K562 (cell line): ENCODE measurements at regions not wholly inside any gene's neighbourhood (a gene's known extent, or its start where the extent isn't known, plus 50 kb on each side); places are given as distances from the start of the nearest gene placed in this dataset.

Source experiments
- ATAC-seq: fragments of 200-7000 bp; cut with Tn5 transposase; 3 replicates; pipeline ENCODE4 v1.9.1; 2020; ENCODE audit warnings: moderate library complexity
- BruUV-seq: library from RNA; stranded (reverse); fragments of 400-500 nt; replicated peaks from 2 replicates; lab custom pipeline; 2021; lab: Mats Ljungman, UMichigan
- CTCF ChIA-PET: fragments of 300-600 bp; formaldehyde crosslinking; extraction: SDS; loops from one replicate; lab custom pipeline; 2021; ENCODE audit warnings: low intra/inter-chr PET ratio; lab: Yijun Ruan, JAX
- POLR2A ChIA-PET: fragments of 300-600, 350-650 bp; sonication (Branson Sonifier 250); formaldehyde crosslinking; extraction: SDS; loops from one replicate; lab custom pipeline; 2021; ENCODE audit warnings: antibody characterized with exemption, inconsistent platforms; lab: Yijun Ruan, JAX
- DNase-seq, 4 experiments: peaks; one replicate each; pipeline versions ENCODE4 v3.0.0 to v3.0.0-alpha.2; 2011 to 2018; ENCODE audit warnings: low spot score in 3 of 4, mixed read lengths in 3 of 4; ENCODE audit errors: extremely low read depth in 1 of 4
- FAIRE-seq: peaks from 2 replicates; lab custom pipeline; 2011; peaks lifted over from hg19 to GRCh38; lab: Jason Lieb, UNC
- H2AFZ ChIP-seq: 2 replicates; pipeline ENCODE4 v1.6.0; 2011; ENCODE audit warnings: low read depth, low read length, control low read depth, inconsistent platforms
- H3K27ac ChIP-seq: fragments of 200-600 bp; 3 replicates; pipeline ENCODE4 v1.8.0; 2011; ENCODE audit warnings: low read depth, mild to moderate bottlenecking, control low read depth, inconsistent platforms, low read length, moderate library complexity, mixed read lengths; ENCODE audit errors: extremely low read depth
- H3K27me3 ChIP-seq, 2 experiments: fragments of 300-600 bp in 1 of 2; 2 replicates in 1 of 2; 3 replicates in 1 of 2; pipeline versions ENCODE4 v1.6.0 to v1.8.0; 2011; ENCODE audit warnings: inconsistent platforms in 2 of 2, low read length in 2 of 2, mild to moderate bottlenecking in 1 of 2, mixed read lengths in 1 of 2, moderate library complexity in 1 of 2; ENCODE audit not compliant: control insufficient read depth in 2 of 2, insufficient read depth in 2 of 2
- H3K36me3 ChIP-seq: fragments of 300-600 bp; 3 replicates; pipeline ENCODE4 v1.8.0; 2011; ENCODE audit warnings: mild to moderate bottlenecking, low read length, inconsistent platforms; ENCODE audit not compliant: control insufficient read depth, insufficient read depth
- H3K4me1 ChIP-seq, 2 experiments: fragments of 200-600 bp in 1 of 2; replicated peaks in 1 of 2; 2 replicates in 1 of 2; 3 replicates in 1 of 2; pipeline versions ENCODE4 v1.5.1 to v1.8.0; 2011; ENCODE audit warnings: inconsistent platforms in 2 of 2, low read length in 2 of 2, mild to moderate bottlenecking in 1 of 2, mixed read lengths in 1 of 2, moderate library complexity in 1 of 2; ENCODE audit not compliant: control insufficient read depth in 2 of 2, insufficient read depth in 2 of 2
- H3K4me2 ChIP-seq: 2 replicates; pipeline ENCODE4 v1.6.1; 2011; ENCODE audit warnings: low read length, control low read depth, inconsistent platforms, mixed read lengths; ENCODE audit not compliant: insufficient read depth
- H3K4me3 ChIP-seq: fragments of 200-600 bp; sonication (generic), shearing (Covaris generic); 2 replicates; pipeline ENCODE4 v1.5.1; 2016; ENCODE audit warnings: control low read depth, inconsistent platforms
- H3K79me2 ChIP-seq: fragments of 200-600 bp; 3 replicates; pipeline ENCODE4 v1.8.0; 2011; ENCODE audit warnings: low read length, inconsistent platforms; ENCODE audit not compliant: control insufficient read depth, insufficient read depth
- H3K9ac ChIP-seq, 2 experiments: 2 replicates each; pipeline versions ENCODE4 v1.6.0 to v1.6.1; 2011; ENCODE audit warnings: low read depth in 2 of 2, low read length in 2 of 2, control low read depth in 1 of 2, inconsistent platforms in 1 of 2, mild to moderate bottlenecking in 1 of 2, mixed read lengths in 1 of 2; ENCODE audit not compliant: insufficient read depth in 1 of 2
- H3K9me1 ChIP-seq: one replicate; pipeline ENCODE4 v1.6.0; 2011; ENCODE audit warnings: inconsistent platforms, mild to moderate bottlenecking, low read length, moderate library complexity; ENCODE audit not compliant: control insufficient read depth, insufficient read depth
- H3K9me3 ChIP-seq: replicated peaks from 2 replicates; pipeline ENCODE4 v1.5.1; 2011; ENCODE audit warnings: low read depth, low read length, inconsistent platforms; ENCODE audit not compliant: control insufficient read depth, insufficient read depth
- H4K20me1 ChIP-seq: replicated peaks from 2 replicates; pipeline ENCODE4 v1.6.1; 2011; ENCODE audit warnings: low read length, inconsistent platforms, mixed read lengths; ENCODE audit not compliant: control insufficient read depth, insufficient read depth
- BACH1 ChIP-seq: fragments of 200-800 bp; sonication (Bioruptor generic); IDR thresholded peaks from 2 replicates; pipeline ENCODE4 v1.6.1; 2016; ENCODE audit warnings: missing genetic modification characterization, missing compliant biosample characterization
- ELF4 ChIP-seq: fragments of 450-650 bp; formaldehyde crosslinking; IDR thresholded peaks from 2 replicates; pipeline ENCODE4 v1.4.0; 2022; ENCODE audit warnings: missing genetic modification characterization
- FOXJ2 ChIP-seq: fragments of 200-800 bp; sonication (Bioruptor generic); IDR thresholded peaks from 2 replicates; pipeline ENCODE4 v1.6.1; 2016; ENCODE audit warnings: missing genetic modification characterization, missing compliant biosample characterization
- GATAD2B ChIP-seq: fragments of 450-650 bp; IDR thresholded peaks from 2 replicates; pipeline ENCODE4 v1.6.1; 2017; ENCODE audit warnings: mild to moderate bottlenecking, borderline replicate concordance
- IRF2 ChIP-seq: sonication (generic); formaldehyde crosslinking; IDR thresholded peaks from 2 replicates; pipeline ENCODE4 v1.8.1; 2022; ENCODE audit warnings: mild to moderate bottlenecking, missing genetic modification reagents
- LEF1 ChIP-seq: fragments of 450-650 bp; IDR thresholded peaks from 2 replicates; pipeline ENCODE4 v1.6.1; 2016; ENCODE audit warnings: mild to moderate bottlenecking
- MCM2 ChIP-seq: fragments of 450-650 bp; IDR thresholded peaks from 2 replicates; pipeline ENCODE4 v1.6.1; 2017; ENCODE audit warnings: low read depth, mild to moderate bottlenecking
- MLLT1 ChIP-seq, 2 experiments: fragments of 450-650 bp; IDR thresholded peaks; 2 replicates each; pipeline ENCODE4 v1.6.1; 2016
- RAD51 ChIP-seq: fragments of 450-650 bp; IDR thresholded peaks from 2 replicates; pipeline ENCODE4 v1.7.1; 2016; ENCODE audit warnings: low read depth, mild to moderate bottlenecking, borderline replicate concordance
- TFE3 ChIP-seq: fragments of 450-650 bp; formaldehyde crosslinking; IDR thresholded peaks from 2 replicates; pipeline ENCODE4 v1.4.0; 2020; ENCODE audit warnings: mild to moderate bottlenecking, mixed read lengths
- ZBTB5 ChIP-seq: fragments of 450-650 bp; IDR thresholded peaks from 2 replicates; pipeline ENCODE4 v1.6.1; 2017; ENCODE audit warnings: antibody characterized with exemption
- ZSCAN29 ChIP-seq: fragments of 450-650 bp; IDR thresholded peaks from 2 replicates; pipeline ENCODE4 v1.6.1; 2017
- WGBS: fragments of 100-300 bp; shearing (Covaris generic); methylation state at CpG from one replicate; pipeline ENCODE4 v1.1.6; 2016; ENCODE audit warnings: low coverage, mixed read lengths; ENCODE audit not compliant: insufficient coverage; ENCODE audit errors: missing lambda C conversion rate; 5-methylcytosine and 5-hydroxymethylcytosine counted together
- in situ Hi-C: fragments of 300-500 bp; cut with MboI; formaldehyde crosslinking; loops from 4 replicates; pipeline ENCODE4 v1.15.0; 2018; ENCODE audit warnings: inconsistent platforms, mixed read lengths
- intact Hi-C: fragments of 100-400 bp; cut with micrococcal nuclease; formaldehyde crosslinking; loops from 2 replicates; pipeline ENCODE4 v1.14.2; 2022
- TF ChIP-seq, protein P1 (sequence below): fragments of 250-450 bp; sonication (Bioruptor Pico); IDR thresholded peaks from 2 replicates; pipeline ENCODE4 v1.5.0; 2021; ENCODE audit warnings: mild to moderate bottlenecking, borderline replicate concordance
- TF ChIP-seq, protein P2 (sequence below): fragments of 250-450 bp; sonication (Bioruptor Pico); IDR thresholded peaks from 2 replicates; pipeline ENCODE4 v1.5.0; 2020; ENCODE audit warnings: mild to moderate bottlenecking

DNA sequence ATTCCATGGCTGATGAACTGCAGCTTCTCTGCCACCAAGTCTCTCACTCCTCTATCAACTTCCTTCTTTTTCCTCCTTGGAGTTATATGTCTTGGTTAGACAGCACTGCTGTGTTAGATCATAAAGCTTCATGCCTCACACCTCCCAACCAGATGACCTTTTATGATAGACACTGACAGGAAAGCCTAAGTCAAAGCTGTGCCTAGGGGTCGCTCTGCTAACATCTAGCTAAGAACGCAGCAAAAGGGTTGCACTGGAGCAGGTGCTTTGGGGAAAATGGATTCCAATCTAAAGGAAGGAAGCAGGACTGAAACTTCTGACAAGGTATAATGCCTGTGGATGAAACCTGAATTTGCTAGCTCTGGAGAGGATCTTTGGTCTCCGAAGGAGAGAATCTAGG is 509.7 kb downstream of the SMARCA1 start:
- no peak overlapping the region for H3K27ac ChIP-seq
- intact Hi-C loops (no loop called here), in situ Hi-C loops (no loop called here)
- FAIRE-seq (no peak), DNase-seq (no peak), ATAC-seq (no peak)
- no peak overlapping the region for H2AFZ ChIP-seq
- H4K20me1 ChIP-seq = no peaks in the 10 kb centered on the region
- no peaks in the 10 kb centered on the region for H3K4me1 ChIP-seq
- no TSS peak for BruUV-seq
- no peak overlapping the region for H3K4me3 ChIP-seq
- H3K27me3 ChIP-seq = no peaks in the 10 kb centered on the region
- ChIA-PET CTCF (no interaction called here), POLR2A (no interaction called here)
- H3K9me1 ChIP-seq = no peaks in the 10 kb centered on the region
- 0% methylated on average over 3 of the region's 3 CpGs for WGBS
- no peaks in the 10 kb centered on the region for H3K36me3 ChIP-seq
- H3K4me2 ChIP-seq = no peak overlapping the region
- H3K79me2 ChIP-seq = no peaks in the 10 kb centered on the region
- H3K9ac ChIP-seq = no peak overlapping the region
- H3K9me3 ChIP-seq = no peaks in the 10 kb centered on the region
- TF ChIP-seq FOXJ2 (tag) = no peak
- TF ChIP-seq, protein P1, sequence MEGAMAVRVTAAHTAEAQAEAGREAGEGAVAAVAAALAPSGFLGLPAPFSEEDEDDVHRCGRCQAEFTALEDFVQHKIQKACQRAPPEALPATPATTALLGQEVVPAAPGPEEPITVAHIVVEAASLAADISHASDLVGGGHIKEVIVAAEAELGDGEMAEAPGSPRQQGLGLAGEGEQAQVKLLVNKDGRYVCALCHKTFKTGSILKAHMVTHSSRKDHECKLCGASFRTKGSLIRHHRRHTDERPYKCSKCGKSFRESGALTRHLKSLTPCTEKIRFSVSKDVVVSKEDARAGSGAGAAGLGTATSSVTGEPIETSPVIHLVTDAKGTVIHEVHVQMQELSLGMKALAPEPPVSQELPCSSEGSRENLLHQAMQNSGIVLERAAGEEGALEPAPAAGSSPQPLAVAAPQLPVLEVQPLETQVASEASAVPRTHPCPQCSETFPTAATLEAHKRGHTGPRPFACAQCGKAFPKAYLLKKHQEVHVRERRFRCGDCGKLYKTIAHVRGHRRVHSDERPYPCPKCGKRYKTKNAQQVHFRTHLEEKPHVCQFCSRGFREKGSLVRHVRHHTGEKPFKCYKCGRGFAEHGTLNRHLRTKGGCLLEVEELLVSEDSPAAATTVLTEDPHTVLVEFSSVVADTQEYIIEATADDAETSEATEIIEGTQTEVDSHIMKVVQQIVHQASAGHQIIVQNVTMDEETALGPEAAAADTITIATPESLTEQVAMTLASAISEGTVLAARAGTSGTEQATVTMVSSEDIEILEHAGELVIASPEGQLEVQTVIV = no peak
- no peak for TF ChIP-seq LEF1
- no peak for TF ChIP-seq GATAD2B
- no peak for TF ChIP-seq TFE3
- no peak for TF ChIP-seq ZBTB5
- no peak for TF ChIP-seq IRF2 (CRISPR knock-in tag)
- no peak for TF ChIP-seq ZSCAN29
- TF ChIP-seq, protein P2, sequence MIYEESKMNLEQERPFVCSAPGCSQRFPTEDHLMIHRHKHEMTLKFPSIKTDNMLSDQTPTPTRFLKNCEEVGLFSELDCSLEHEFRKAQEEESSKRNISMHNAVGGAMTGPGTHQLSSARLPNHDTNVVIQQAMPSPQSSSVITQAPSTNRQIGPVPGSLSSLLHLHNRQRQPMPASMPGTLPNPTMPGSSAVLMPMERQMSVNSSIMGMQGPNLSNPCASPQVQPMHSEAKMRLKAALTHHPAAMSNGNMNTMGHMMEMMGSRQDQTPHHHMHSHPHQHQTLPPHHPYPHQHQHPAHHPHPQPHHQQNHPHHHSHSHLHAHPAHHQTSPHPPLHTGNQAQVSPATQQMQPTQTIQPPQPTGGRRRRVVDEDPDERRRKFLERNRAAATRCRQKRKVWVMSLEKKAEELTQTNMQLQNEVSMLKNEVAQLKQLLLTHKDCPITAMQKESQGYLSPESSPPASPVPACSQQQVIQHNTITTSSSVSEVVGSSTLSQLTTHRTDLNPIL (CRISPR knock-in tag) = no peak
- TF ChIP-seq MLLT1 (IDR thresholded peaks at IDR 0.05) = no peak
- TF ChIP-seq BACH1 (tag) = no peak
- no peak for TF ChIP-seq RAD51
- no peak for TF ChIP-seq ELF4 (CRISPR knock-in tag)
- TF ChIP-seq MCM2 = no peak
